ENCODE measurements at regions not wholly inside any gene's neighbourhood (a gene's known extent, or its start where the extent isn't known, plus 50 kb on each side); places are given as distances from the start of the nearest gene placed in this dataset.

GRCh38 chr6:139480356-139481165, 106.1 kb upstream of the CITED2 start:
- no peak overlapping the region for H3K4me3 ChIP-seq (ENCODE audit: low read depth, low read length)
- TF ChIP-seq CTCF (IDR thresholded peaks at IDR 0.05; ENCODE audit: insufficient read depth, low read depth, low read length, missing control alignments): no peak
- DNase-seq (ENCODE audit: low read depth): no peak

GRCh38 chr6:139479433-139480222, 105.2 kb upstream of the CITED2 start:
- no peak for TF ChIP-seq CTCF (IDR thresholded peaks at IDR 0.05; ENCODE audit: insufficient read depth, low read depth, low read length, missing control alignments)
- H3K4me3 ChIP-seq (ENCODE audit: low read depth, low read length): no peak overlapping the region
- no peak for DNase-seq (ENCODE audit: low read depth)

GRCh38 chr6:139475646-139476045, 101.2 kb upstream of the CITED2 start:
- no peak for DNase-seq (ENCODE audit: low read depth)
- TF ChIP-seq CTCF (IDR thresholded peaks at IDR 0.05; ENCODE audit: insufficient read depth, low read depth, low read length, missing control alignments): no peak
- no peak overlapping the region for H3K4me3 ChIP-seq (ENCODE audit: low read depth, low read length)

GRCh38 chr6:139475241-139475640, 100.8 kb upstream of the CITED2 start:
- no peak for TF ChIP-seq CTCF (IDR thresholded peaks at IDR 0.05; ENCODE audit: insufficient read depth, low read depth, low read length, missing control alignments)
- DNase-seq (ENCODE audit: low read depth): no peak
- no peak overlapping the region for H3K4me3 ChIP-seq (ENCODE audit: low read depth, low read length)

- DNase-seq (ENCODE audit: low read depth): peak; percentile 44
- H3K4me3 ChIP-seq (ENCODE audit: low read depth, low read length): no peak overlapping the region
Measured at GRCh38 chr6:139474145-139475108, 100.0 kb upstream of the CITED2 start.

More at GRCh38 chr6:139474145-139475108, 100.0 kb upstream of the CITED2 start:
- no peak for TF ChIP-seq CTCF (IDR thresholded peaks at IDR 0.05; ENCODE audit: insufficient read depth, low read depth, low read length, missing control alignments)

All from GM12865 (cell line).